BLaER1 treated with 17β-estradiol and CSF1 and Interleukin-3, amounts not matched to agents 10 nM and 100 nM (cell line): ENCODE measurements at regions not wholly inside any gene's neighbourhood (a gene's known extent, or its start where the extent isn't known, plus 50 kb on each side); places are given as distances from the start of the nearest gene placed in this dataset.

Experiments
- H3K27ac ChIP-seq, 11 experiments: shearing (Covaris generic); formaldehyde crosslinking; 2 replicates each; pipeline ENCODE4 v1.8.1; 2022
- H3K27me3 ChIP-seq, 11 experiments: shearing (Covaris generic); formaldehyde crosslinking; 2 replicates each; pipeline ENCODE4 v1.8.1; 2022
- H3K36me3 ChIP-seq, 11 experiments: shearing (Covaris generic); formaldehyde crosslinking; 2 replicates each; pipeline ENCODE4 v1.8.1; 2022
- H3K4me1 ChIP-seq, 10 experiments: shearing (Covaris generic); formaldehyde crosslinking; 2 replicates each; pipeline ENCODE4 v1.8.1; 2022
- H3K4me2 ChIP-seq, 11 experiments: shearing (Covaris generic); formaldehyde crosslinking; 2 replicates each; pipeline ENCODE4 v1.8.1; 2022
- H3K4me3 ChIP-seq, 10 experiments: shearing (Covaris generic); formaldehyde crosslinking; 2 replicates each; pipeline ENCODE4 v1.8.1; 2022
- H3K9ac ChIP-seq, 11 experiments: shearing (Covaris generic); formaldehyde crosslinking; 2 replicates each; pipeline ENCODE4 v1.8.1; 2022
- H3K9me3 ChIP-seq, 11 experiments: shearing (Covaris generic); formaldehyde crosslinking; replicated peaks in 1 of 11; 2 replicates each; pipeline ENCODE4 v1.8.1; 2022
- H4K20me1 ChIP-seq, 11 experiments: shearing (Covaris generic); formaldehyde crosslinking; 2 replicates each; pipeline ENCODE4 v1.8.1; 2022
- Cebpa-rat ChIP-seq, 11 experiments: shearing (Covaris generic); IDR thresholded peaks; 2 replicates each; pipeline ENCODE4 v1.8.1; 2022

DNA sequence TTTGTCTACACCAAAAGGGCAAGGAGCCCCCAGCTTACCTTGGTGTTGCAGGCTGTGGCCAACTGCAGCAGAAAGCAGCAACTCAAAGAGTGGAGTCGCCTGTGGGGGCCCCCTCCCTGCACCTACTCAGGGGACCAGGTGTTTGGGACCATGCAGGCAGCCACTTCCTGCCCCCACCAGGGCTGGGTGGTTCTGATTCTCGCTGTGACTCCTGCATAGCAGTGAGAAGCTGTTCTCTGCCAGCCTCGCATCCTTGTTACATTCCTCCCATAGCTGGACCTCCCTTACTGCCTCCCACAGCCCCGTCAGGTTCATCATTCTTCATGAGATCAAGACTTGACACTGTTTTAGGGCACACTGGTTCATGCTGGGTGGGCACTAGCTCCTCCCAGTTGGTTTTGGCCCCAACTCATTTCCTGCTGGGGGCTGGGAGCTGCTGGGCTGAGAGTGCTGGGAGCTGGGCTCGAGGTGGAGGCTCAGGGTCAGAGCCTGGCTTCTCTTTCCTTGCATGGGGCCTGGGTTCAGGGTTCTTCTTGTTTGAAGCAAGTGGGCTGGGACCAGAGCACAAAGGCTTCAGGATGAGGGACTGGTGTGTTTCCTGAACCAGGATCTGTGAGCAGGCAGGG, 146.9 kb upstream of the C1orf174 start:
- no peaks in the 10 kb centered on the region; a peak in 2 of 22 replicates for H4K20me1 ChIP-seq
- no peak overlapping the region for H3K27ac ChIP-seq

GRCh38 chr1:4047666-4048065, 147.6 kb upstream of the C1orf174 start:
- H4K20me1 ChIP-seq = no peaks in the 10 kb centered on the region; a peak in 2 of 22 replicates
- H3K9me3 ChIP-seq = no peaks in the 10 kb centered on the region
- no peak overlapping the region for H3K27ac ChIP-seq
- no peak overlapping the region for H3K4me3 ChIP-seq
- no peaks in the 10 kb centered on the region for H3K36me3 ChIP-seq
- H3K9ac ChIP-seq = no peak overlapping the region
- no peaks in the 10 kb centered on the region for H3K27me3 ChIP-seq
- TF ChIP-seq Cebpa-rat (IDR thresholded peaks at IDR 0.05) = no peak
- H3K4me2 ChIP-seq = peak overlapping the region; percentile 4 to 90 (median 74); a peak in 20 of 22 replicates
- peaks cover 19 to 74% (median 58%) of the 10 kb centered on the region in 10 experiments for H3K4me1 ChIP-seq

More for the DNA sequence above, 146.9 kb upstream of the C1orf174 start:
- no peaks in the 10 kb centered on the region for H3K36me3 ChIP-seq
- peaks cover 19 to 74% (median 58%) of the 10 kb centered on the region in 10 experiments for H3K4me1 ChIP-seq
- H3K4me2 ChIP-seq = peak overlapping the region in 10 of 11 experiments; percentile 3 to 90 (median 76); a peak in 19 of 22 replicates
- H3K9ac ChIP-seq = no peak overlapping the region
- H3K27me3 ChIP-seq = no peaks in the 10 kb centered on the region
- TF ChIP-seq Cebpa-rat (IDR thresholded peaks at IDR 0.05) = no peak
- no peak overlapping the region for H3K4me3 ChIP-seq
- no peaks in the 10 kb centered on the region for H3K9me3 ChIP-seq

DNA sequence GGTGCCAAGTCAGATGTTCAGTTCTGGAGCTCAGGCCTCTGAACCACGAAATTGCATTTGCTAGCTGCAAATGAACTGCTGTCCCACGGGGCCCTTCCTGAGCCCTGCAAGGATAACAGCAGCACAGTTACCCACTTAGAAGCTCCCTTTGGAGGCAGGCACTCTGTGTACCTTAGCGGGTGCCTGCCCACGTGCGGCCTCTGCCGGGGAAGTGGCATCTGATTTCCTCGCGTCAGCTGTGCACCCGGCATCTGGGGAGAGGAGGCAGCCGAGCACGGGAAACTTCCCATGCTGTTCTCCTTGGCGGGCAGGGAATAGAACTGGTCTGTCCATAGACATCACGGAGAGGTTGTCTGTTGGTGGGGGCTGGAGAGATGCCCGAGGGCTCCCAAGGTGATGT, 148.0 kb upstream of the C1orf174 start:
- no peaks in the 10 kb centered on the region; a peak in 2 of 22 replicates for H4K20me1 ChIP-seq
- H3K4me3 ChIP-seq = no peak overlapping the region
- H3K9me3 ChIP-seq = no peaks in the 10 kb centered on the region
- H3K27ac ChIP-seq = no peak overlapping the region
- H3K36me3 ChIP-seq = no peaks in the 10 kb centered on the region
- H3K27me3 ChIP-seq = no peaks in the 10 kb centered on the region
- peaks cover 19 to 74% (median 58%) of the 10 kb centered on the region in 10 experiments for H3K4me1 ChIP-seq
- no peak for TF ChIP-seq Cebpa-rat (IDR thresholded peaks at IDR 0.05)
- no peak overlapping the region for H3K9ac ChIP-seq
- H3K4me2 ChIP-seq = peak overlapping the region; percentile 4 to 90 (median 74); a peak in 21 of 22 replicates

DNA sequence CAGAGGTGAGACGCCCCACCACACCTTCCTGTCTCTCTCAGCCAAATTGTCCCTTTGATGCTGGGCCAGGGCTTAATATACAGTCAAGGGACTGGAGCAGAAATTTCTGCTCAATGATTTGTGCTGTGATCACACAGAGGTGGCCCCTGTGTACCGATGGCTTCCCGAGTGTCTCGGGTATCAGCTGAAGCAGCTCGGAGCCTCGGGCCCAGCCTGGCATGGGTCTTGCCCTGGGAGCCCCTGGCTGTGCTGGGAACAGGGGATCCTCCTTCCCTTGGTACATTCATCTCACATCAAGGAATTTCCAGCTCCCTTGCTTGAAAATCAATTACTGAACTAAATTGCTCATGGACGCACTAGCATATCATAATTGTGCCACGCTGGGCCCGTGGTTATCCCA, 148.8 kb upstream of the C1orf174 start:
- Histone ChIP-seq H3K4me1 (peaks cover 19 to 69% (median 55%) of the 10 kb centered on the region in 10 experiments), H3K27me3 (no peaks in the 10 kb centered on the region), H3K4me3 (no peak overlapping the region), H3K36me3 (no peaks in the 10 kb centered on the region), H4K20me1 (no peaks in the 10 kb centered on the region; a peak in 2 of 22 replicates), H3K9ac (no peak overlapping the region), H3K4me2 (peak overlapping the region; percentile 4 to 90 (median 74); a peak in 18 of 22 replicates), H3K9me3 (no peaks in the 10 kb centered on the region), H3K27ac (no peak overlapping the region)
- TF ChIP-seq Cebpa-rat (IDR thresholded peaks at IDR 0.05) = no peak

- no peak for TF ChIP-seq Cebpa-rat (IDR thresholded peaks at IDR 0.05)
- H3K4me1 ChIP-seq = peaks cover 18 to 48% (median 34%) of the 10 kb centered on the region in 10 experiments
- no peak overlapping the region for H3K9ac ChIP-seq
- no peak overlapping the region for H3K4me3 ChIP-seq
- peaks cover 0 to 8% (median 3%) of the 10 kb centered on the region in 11 experiments; a peak in 11 of 22 replicates for H3K9me3 ChIP-seq
- H3K4me2 ChIP-seq = peak overlapping the region in 1 of 11 experiments; percentile 12; a peak in 1 of 22 replicates
- H3K36me3 ChIP-seq = no peaks in the 10 kb centered on the region
- H4K20me1 ChIP-seq = no peaks in the 10 kb centered on the region; a peak in 2 of 22 replicates
- H3K27me3 ChIP-seq = no peaks in the 10 kb centered on the region
- H3K27ac ChIP-seq = no peak overlapping the region
Measured at GRCh38 chr1:4050998-4051397, 150.9 kb upstream of the C1orf174 start.

GRCh38 chr1:4052657-4053056, 152.6 kb upstream of the C1orf174 start:
- Histone ChIP-seq H3K27me3 (no peaks in the 10 kb centered on the region), H3K9me3 (peaks cover 0 to 16% (median 8%) of the 10 kb centered on the region in 11 experiments; a peak in 12 of 22 replicates), H3K36me3 (no peaks in the 10 kb centered on the region), H3K4me2 (no peak overlapping the region), H3K27ac (no peak overlapping the region), H4K20me1 (no peaks in the 10 kb centered on the region; a peak in 2 of 22 replicates), H3K4me3 (no peak overlapping the region), H3K9ac (no peak overlapping the region), H3K4me1 (peaks cover 14 to 32% (median 17%) of the 10 kb centered on the region in 10 experiments)
- no peak for TF ChIP-seq Cebpa-rat (IDR thresholded peaks at IDR 0.05)

DNA sequence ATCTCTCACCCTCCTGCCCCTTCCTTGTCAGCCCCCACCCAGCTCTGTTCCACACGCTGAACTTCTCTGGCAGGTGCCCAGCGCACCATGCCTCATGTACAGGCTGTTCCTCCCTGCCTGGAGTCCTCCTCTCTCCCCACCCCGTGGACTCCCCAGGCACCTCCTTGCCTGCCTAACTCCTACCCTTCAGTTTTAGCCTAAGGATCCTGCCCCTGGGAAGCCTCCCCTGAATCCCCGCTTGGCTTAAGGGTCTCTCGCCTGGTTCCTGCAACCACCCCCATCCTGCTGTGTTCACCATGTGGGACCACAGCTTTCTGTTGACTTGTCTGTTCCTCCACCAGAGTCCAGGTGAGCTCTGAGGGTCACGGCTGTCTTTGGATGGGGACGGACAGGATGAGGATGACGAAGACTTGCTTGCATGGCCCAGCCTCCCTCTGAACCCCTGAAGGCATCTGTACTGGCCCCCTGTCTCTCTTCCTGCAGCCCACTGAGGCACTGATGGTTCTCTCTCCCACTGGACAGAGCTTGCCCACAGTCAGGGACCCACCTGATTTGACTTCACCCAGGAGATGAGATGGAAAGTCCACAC, 153.2 kb upstream of the C1orf174 start:
- Histone ChIP-seq H3K27me3 (no peaks in the 10 kb centered on the region), H3K27ac (no peak overlapping the region), H3K4me3 (no peak overlapping the region)

DNA sequence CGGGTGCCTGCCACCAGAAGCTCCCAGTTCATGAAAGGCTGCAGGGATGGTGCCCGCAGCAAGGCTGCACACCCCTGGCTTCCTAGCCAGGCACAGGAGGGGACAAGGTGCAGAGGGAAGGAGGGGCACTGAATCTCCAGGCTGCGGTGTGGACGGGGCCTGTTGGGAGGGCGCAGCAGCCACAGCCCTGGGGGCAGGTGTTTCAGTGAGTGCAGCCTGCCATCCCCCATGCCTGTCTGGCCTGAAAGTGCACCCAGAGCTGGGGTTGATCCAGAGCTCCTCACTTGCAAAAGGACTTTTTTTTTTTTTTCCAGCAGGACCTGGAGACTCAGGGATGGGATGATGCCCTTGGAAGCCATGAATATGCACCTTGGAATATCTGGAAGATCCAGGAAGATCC, 153.7 kb upstream of the C1orf174 start:
- Histone ChIP-seq H3K4me1 (peaks cover 3 to 31% (median 12%) of the 10 kb centered on the region in 10 experiments; a peak in 19 of 20 replicates), H3K27me3 (no peaks in the 10 kb centered on the region), H3K36me3 (no peaks in the 10 kb centered on the region), H4K20me1 (no peaks in the 10 kb centered on the region; a peak in 2 of 22 replicates), H3K9me3 (peaks cover 0 to 16% (median 8%) of the 10 kb centered on the region in 11 experiments; a peak in 12 of 22 replicates), H3K4me2 (no peak overlapping the region), H3K4me3 (no peak overlapping the region), H3K27ac (no peak overlapping the region), H3K9ac (no peak overlapping the region)
- no peak for TF ChIP-seq Cebpa-rat (IDR thresholded peaks at IDR 0.05)

More for the DNA sequence above, 153.2 kb upstream of the C1orf174 start:
- peaks cover 0 to 16% (median 8%) of the 10 kb centered on the region in 11 experiments; a peak in 12 of 22 replicates for H3K9me3 ChIP-seq
- H3K4me2 ChIP-seq = no peak overlapping the region
- no peaks in the 10 kb centered on the region; a peak in 2 of 22 replicates for H4K20me1 ChIP-seq
- no peaks in the 10 kb centered on the region for H3K36me3 ChIP-seq
- no peak for TF ChIP-seq Cebpa-rat (IDR thresholded peaks at IDR 0.05)
- peaks cover 8 to 31% (median 12%) of the 10 kb centered on the region in 10 experiments for H3K4me1 ChIP-seq
- no peak overlapping the region for H3K9ac ChIP-seq

- Histone ChIP-seq H3K36me3 (no peaks in the 10 kb centered on the region), H3K4me3 (no peak overlapping the region), H3K9ac (no peak overlapping the region), H3K27me3 (no peaks in the 10 kb centered on the region), H3K27ac (no peak overlapping the region), H3K9me3 (peaks cover 0 to 16% (median 8%) of the 10 kb centered on the region in 11 experiments; a peak in 12 of 22 replicates), H3K4me2 (no peak overlapping the region), H4K20me1 (no peaks in the 10 kb centered on the region), H3K4me1 (peaks cover 0 to 26% (median 11%) of the 10 kb centered on the region in 10 experiments; a peak in 13 of 20 replicates)
- no peak for TF ChIP-seq Cebpa-rat (IDR thresholded peaks at IDR 0.05)
Measured at GRCh38 chr1:4055294-4055967, 155.4 kb upstream of the C1orf174 start.
